Panc1 (cell line): ENCODE measurements at regions not wholly inside any gene's neighbourhood (a gene's known extent, or its start where the extent isn't known, plus 50 kb on each side); places are given as distances from the start of the nearest gene placed in this dataset.

Experiments
- ATAC-seq: fragments of 200-7000 bp; cut with Tn5 transposase; 2 replicates; pipeline ENCODE4 v1.9.1; 2020; ENCODE audit warnings: mild to moderate bottlenecking, moderate library complexity
- BruUV-seq: library from RNA; stranded (reverse); fragments of 400-500 nt; replicated peaks from 2 replicates; lab custom pipeline; 2021; lab: Mats Ljungman, UMichigan
- CTCF ChIA-PET: fragments of 300-600 bp; sonication (Branson Sonifier 250); formaldehyde crosslinking; loops from one replicate; lab custom pipeline; 2022; ENCODE audit warnings: antibody characterized with exemption; lab: Charles Lee
- POLR2A ChIA-PET: fragments of 300-600 bp; sonication (Branson Sonifier 250); formaldehyde crosslinking; loops from one replicate; lab custom pipeline; 2022; ENCODE audit warnings: antibody characterized with exemption; lab: Charles Lee
- DNase-seq: peaks from one replicate; pipeline ENCODE4 v3.0.0-alpha.2; 2010; ENCODE audit warnings: low read depth, low spot score
- H3K27ac ChIP-seq: 2 replicates; pipeline ENCODE4 v1.5.1; 2011; ENCODE audit warnings: mild to moderate bottlenecking, low read length, inconsistent platforms
- H3K27me3 ChIP-seq: fragments of 200-500 bp; sonication (Bioruptor generic); 2 replicates; pipeline ENCODE4 v1.6.0; 2014; ENCODE audit warnings: low read length, inconsistent platforms; ENCODE audit not compliant: control insufficient read depth, insufficient read depth
- H3K36me3 ChIP-seq: fragments of 200-500 bp; sonication (Bioruptor generic); 2 replicates; pipeline ENCODE4 v1.5.1; 2014; ENCODE audit warnings: inconsistent platforms, mild to moderate bottlenecking, low read length, moderate library complexity; ENCODE audit not compliant: control insufficient read depth, insufficient read depth
- H3K4me1 ChIP-seq: 2 replicates; pipeline ENCODE4 v1.5.1; 2011; ENCODE audit warnings: inconsistent platforms, mild to moderate bottlenecking, low read length, moderate library complexity; ENCODE audit not compliant: control insufficient read depth, insufficient read depth
- H3K4me3 ChIP-seq, 2 experiments: 2 replicates each; pipeline ENCODE4 v1.5.1; 2011 to 2012; ENCODE audit warnings: low read depth in 2 of 2, low read length in 2 of 2, mild to moderate bottlenecking in 2 of 2, inconsistent platforms in 1 of 2, moderate library complexity in 1 of 2
- H3K9me3 ChIP-seq: fragments of 200-500 bp; sonication (Bioruptor generic); 2 replicates; pipeline ENCODE4 v1.5.1; 2014; ENCODE audit warnings: low read depth, mild to moderate bottlenecking, inconsistent platforms, low read length, moderate library complexity; ENCODE audit not compliant: control insufficient read depth, insufficient read depth
- POLR2AphosphoS5 ChIP-seq: IDR thresholded peaks from 2 replicates; pipeline ENCODE4 v1.6.1; 2012; ENCODE audit warnings: mild to moderate bottlenecking, low read depth, low read length, moderate library complexity
- REST ChIP-seq, 2 experiments: IDR thresholded peaks; 2 replicates each; pipeline ENCODE4 v1.6.1; 2011 to 2012; ENCODE audit warnings: low read depth in 2 of 2, control low read depth in 1 of 2, low read length in 1 of 2, mild to moderate bottlenecking in 1 of 2, moderate library complexity in 1 of 2; ENCODE audit not compliant: insufficient read depth in 1 of 2
- SIN3A ChIP-seq: IDR thresholded peaks from 2 replicates; pipeline ENCODE4 v1.6.1; 2012; ENCODE audit warnings: low read depth, mild to moderate bottlenecking, low read length, moderate library complexity, borderline replicate concordance; ENCODE audit not compliant: insufficient read depth
- TCF7L2 ChIP-seq: IDR thresholded peaks from 2 replicates; pipeline ENCODE4 v1.6.1; 2011; ENCODE audit warnings: mild to moderate bottlenecking, low read depth, low read length, inconsistent platforms
- in situ Hi-C: cut with HindIII; loops from 2 replicates; pipeline ENCODE4 v1.10.0; 2016; ENCODE audit warnings: low sequenced_read_pairs, low pct_unique_long_range_greater_than_20kb
- intact Hi-C: fragments of 100-400 bp; cut with micrococcal nuclease; formaldehyde crosslinking; loops from one replicate; pipeline ENCODE4 v1.10.0; 2022; ENCODE audit not compliant: unreplicated experiment
- TF ChIP-seq, protein P1 (sequence below): fragments of 450-650 bp; IDR thresholded peaks from 2 replicates; pipeline ENCODE4 v1.5.1; 2017; ENCODE audit warnings: mild to moderate bottlenecking

DNA sequence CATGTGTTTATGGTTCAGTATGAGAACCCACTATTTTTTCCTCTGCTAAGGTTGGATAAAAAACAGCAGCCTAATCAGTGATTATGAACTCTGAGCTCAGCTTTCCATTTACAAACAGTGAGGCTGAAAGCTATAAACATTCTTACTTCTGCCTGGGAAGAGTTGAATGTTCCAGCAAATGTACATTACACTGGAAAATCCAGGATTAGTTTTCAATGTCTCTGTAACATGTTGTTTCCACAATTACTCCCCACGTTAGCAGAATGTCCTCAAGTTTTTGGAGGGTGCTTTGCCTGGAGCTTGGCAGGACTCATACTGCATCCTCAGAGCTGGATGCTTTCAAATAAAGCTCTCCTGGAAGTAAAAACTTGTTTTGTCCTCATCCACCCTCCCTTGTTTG is 150.4 kb downstream of the POSTN start:
- BruUV-seq, result no TSS peak
- Histone ChIP-seq H3K4me1 (no peaks in the 10 kb centered on the region), H3K9me3 (no peaks in the 10 kb centered on the region), H3K27me3 (no peaks in the 10 kb centered on the region), H3K4me3 (no peak overlapping the region), H3K27ac (no peak overlapping the region), H3K36me3 (no peaks in the 10 kb centered on the region)
- ChIA-PET POLR2A (no interaction called here), CTCF (no interaction called here)
- no peak for ATAC-seq
- no peak for DNase-seq
- in situ Hi-C loops (no loop called here), intact Hi-C loops (no loop called here)
- no peak for TF ChIP-seq REST (IDR thresholded peaks at IDR 0.05; ENCODE audit: insufficient read depth in 1 of 2, low read depth in 2 of 2, low read length in 1 of 2)
- TF ChIP-seq POLR2AphosphoS5, result no peak
- TF ChIP-seq, protein P1, sequence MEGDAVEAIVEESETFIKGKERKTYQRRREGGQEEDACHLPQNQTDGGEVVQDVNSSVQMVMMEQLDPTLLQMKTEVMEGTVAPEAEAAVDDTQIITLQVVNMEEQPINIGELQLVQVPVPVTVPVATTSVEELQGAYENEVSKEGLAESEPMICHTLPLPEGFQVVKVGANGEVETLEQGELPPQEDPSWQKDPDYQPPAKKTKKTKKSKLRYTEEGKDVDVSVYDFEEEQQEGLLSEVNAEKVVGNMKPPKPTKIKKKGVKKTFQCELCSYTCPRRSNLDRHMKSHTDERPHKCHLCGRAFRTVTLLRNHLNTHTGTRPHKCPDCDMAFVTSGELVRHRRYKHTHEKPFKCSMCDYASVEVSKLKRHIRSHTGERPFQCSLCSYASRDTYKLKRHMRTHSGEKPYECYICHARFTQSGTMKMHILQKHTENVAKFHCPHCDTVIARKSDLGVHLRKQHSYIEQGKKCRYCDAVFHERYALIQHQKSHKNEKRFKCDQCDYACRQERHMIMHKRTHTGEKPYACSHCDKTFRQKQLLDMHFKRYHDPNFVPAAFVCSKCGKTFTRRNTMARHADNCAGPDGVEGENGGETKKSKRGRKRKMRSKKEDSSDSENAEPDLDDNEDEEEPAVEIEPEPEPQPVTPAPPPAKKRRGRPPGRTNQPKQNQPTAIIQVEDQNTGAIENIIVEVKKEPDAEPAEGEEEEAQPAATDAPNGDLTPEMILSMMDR, result no peak

DNA sequence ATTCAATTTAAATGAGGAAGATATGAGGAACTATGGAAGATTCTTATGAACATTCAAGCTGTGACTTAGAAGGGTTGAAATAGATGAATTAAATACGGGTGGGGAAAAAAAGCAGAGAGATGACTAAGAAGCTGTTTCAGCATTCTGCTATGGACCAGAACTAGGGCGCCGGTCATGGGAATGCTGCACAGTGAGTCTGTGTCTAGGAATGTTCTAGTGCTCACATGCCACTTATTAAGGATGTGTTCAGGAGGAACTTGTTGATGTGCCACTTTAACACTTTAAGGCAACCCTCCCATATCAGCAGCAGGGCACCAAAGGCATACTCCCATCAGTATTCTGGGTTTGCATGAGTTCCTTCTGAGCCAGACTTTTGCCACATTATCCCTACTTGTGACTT is 152.1 kb downstream of the POSTN start:
- Histone ChIP-seq H3K4me3 (no peak overlapping the region), H3K27ac (no peak overlapping the region), H3K9me3 (no peaks in the 10 kb centered on the region), H3K36me3 (no peaks in the 10 kb centered on the region), H3K27me3 (no peaks in the 10 kb centered on the region), H3K4me1 (no peaks in the 10 kb centered on the region)
- ChIA-PET POLR2A (no interaction called here), CTCF (no interaction called here)
- intact Hi-C loops (no loop called here), in situ Hi-C loops (no loop called here)
- TF ChIP-seq SIN3A (no peak), REST (IDR thresholded peaks at IDR 0.05; ENCODE audit: insufficient read depth in 1 of 2, low read depth in 2 of 2, low read length in 1 of 2) (no peak), POLR2AphosphoS5 (no peak), TCF7L2 (no peak)
- TF ChIP-seq, protein P1, result no peak
- DNase-seq (no peak), ATAC-seq (no peak)
- no TSS peak for BruUV-seq
